Fibroblast of peridontal ligament (primary cell): ENCODE measurements at regions not wholly inside any gene's neighbourhood (a gene's known extent, or its start where the extent isn't known, plus 50 kb on each side); places are given as distances from the start of the nearest gene placed in this dataset.

Source experiments
- DNase-seq: peaks from one replicate; pipeline ENCODE4 v3.0.0-alpha.2; 2010; ENCODE audit errors: extremely low read depth

- no peak for DNase-seq
Measured at GRCh38 chr6:6836609-6837406, 248.3 kb downstream of the LY86 start.

- DNase-seq, result no peak
Measured at GRCh38 chr6:6837541-6838080, 249.1 kb downstream of the LY86 start.

- no peak for DNase-seq
Measured at GRCh38 chr6:6840831-6841291, 252.3 kb downstream of the LY86 start.

DNA sequence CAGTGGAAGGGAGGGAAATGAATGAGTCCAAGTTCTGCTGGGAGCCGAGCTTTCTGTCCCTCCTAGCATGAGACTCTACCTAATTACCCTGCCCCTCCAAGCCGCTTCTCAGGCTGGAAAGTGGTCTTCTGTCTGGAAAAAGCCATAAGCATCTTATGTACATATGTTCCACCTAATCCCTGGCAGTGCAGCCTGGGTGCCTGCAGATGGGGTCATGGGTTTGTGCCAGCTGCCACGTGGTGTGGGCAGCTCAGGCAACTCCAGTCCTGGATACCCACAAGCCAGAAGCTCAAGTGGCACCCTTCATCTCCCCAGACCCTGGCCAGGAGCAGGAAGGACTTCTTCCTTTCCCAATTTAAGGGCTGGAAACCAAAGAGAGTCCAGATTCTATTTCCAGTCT lies 253.1 kb downstream of the LY86 start:
- no peak for DNase-seq

DNA sequence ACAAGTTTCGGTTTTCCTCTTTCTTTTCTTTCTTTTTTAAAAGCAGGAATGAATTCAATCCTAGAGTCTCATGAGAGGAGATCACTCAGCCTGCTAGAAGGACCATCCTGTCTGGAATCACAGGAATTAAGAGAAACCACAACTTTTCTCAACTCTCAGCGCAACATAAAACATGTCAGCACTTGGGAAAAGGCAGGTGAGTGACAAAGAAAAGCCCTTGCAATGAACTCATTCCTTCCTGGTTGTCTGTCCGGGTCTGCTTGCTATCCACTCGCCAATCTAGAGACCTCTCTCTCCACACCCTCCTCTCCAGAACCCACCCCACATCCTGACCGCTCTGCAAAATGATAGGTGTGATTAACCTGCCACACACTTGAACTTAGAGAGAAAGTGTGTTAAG lies 253.8 kb downstream of the LY86 start:
- no peak for DNase-seq

DNA sequence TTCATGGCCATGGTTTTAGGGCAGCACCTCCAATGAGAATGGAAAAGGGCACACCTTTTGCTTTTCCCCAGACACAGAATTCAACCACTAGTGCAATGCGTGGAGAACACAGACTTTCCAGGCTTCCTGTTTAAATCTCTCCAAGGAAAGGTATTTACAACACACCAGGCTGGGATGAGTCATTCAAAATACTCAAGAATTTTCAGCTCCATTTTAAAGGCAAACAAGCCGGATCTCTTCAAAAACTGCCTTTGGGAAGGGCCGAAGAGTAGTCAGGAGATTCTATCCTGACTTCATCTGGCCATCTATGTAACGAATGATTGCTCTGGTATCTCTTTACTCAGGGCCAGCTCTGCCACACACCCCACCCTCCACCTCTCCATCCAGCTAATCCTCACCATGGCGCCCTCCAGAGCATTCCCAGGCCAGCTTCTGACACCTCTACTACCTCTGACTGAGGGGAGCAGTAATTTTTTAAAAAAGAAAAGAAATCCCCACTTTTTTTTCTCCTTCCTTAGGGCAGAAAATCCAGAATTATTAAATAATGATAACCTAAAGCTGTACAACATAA lies 254.6 kb downstream of the LY86 start:
- DNase-seq, result no peak

DNA sequence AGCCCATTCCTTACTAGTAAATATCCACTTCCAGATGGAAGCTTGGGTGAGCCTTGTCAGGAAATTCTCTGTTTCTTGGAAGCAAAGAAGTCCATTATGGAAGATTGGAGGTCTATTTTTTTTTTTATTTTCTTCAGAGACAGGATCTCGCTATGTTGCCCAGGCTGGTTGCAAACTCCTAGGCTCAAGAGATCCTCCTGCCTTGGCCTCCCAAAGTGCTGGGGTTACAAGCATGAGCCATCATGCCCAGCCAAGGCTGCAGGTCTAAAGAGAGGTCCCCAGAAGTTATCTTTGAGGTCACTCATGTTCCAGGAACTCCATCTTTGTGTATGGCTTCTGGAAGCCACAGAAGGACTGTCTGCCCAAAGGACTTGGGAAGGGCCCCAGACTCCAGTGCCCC lies 255.3 kb downstream of the LY86 start:
- no peak for DNase-seq

DNA sequence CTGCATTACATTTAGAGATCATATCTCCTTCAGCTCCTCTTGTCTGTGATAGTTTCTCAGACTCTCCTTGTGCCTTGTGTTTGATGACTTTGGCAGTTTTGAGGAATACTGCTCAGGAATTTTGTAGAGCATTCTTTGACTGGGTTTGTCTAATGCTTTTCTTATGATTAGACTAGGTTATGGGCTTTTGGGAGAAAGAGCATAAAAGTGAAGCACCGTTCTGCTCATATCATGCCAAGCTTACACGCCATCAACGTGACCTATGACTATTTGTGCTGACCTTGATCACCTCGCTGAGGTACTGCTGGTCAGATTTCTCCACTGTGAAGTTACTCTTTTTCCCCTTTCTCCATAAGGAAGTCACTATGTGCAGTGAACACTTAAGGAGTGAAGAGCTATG lies 256.0 kb downstream of the LY86 start:
- no peak for DNase-seq

GRCh38 chr6:6845603-6846002 lies 257.1 kb downstream of the LY86 start:
- no peak for DNase-seq

- DNase-seq, result no peak
Measured at GRCh38 chr6:6847591-6847990, 259.1 kb downstream of the LY86 start.

DNA sequence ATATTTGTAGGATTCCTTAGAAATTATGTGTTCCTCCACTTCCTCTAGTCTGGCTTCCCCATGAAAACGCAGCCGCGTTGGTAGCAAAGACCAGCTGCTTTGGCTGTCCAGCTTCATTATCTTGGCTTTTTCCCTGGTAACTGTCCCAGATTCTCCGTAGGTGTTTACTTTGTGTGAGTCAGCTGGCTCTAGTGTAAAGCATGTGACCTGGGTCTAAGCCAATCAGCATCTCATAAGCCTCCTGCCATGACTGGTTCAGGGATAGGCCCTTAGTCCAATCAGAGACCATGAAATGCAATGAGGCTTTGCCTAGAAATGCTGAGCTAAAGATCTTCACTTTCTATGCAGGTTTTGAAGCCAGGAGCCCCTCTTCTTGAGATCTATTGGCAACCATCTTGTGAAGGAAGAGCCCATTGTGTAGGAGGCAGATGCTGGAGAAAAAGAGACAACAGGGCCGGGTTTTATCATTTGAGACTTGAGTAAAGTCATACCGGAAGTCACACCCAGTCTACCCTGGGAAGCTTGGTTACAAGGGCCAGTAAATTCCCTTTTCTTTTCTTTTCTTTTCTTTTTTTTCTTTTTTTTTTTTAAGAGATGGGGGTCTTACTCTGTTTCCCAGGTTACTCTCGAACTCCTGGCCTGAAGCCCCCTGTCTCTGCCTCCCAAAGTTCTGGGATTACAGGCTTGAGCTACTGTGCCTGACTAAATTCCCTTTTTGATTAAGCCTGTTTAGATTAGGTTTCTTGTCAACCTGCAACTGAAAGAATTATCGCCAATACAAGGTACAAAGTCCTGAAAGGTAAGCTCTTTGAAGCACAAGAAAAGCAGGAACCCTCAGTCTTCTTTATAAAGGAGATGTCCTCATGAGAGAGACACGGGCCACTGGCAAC lies 256.5 kb upstream of the RREB1 start:
- peak; percentile 76 for DNase-seq

- no peak for DNase-seq
Measured at GRCh38 chr6:6851949-6852261, 255.9 kb upstream of the RREB1 start.

DNA sequence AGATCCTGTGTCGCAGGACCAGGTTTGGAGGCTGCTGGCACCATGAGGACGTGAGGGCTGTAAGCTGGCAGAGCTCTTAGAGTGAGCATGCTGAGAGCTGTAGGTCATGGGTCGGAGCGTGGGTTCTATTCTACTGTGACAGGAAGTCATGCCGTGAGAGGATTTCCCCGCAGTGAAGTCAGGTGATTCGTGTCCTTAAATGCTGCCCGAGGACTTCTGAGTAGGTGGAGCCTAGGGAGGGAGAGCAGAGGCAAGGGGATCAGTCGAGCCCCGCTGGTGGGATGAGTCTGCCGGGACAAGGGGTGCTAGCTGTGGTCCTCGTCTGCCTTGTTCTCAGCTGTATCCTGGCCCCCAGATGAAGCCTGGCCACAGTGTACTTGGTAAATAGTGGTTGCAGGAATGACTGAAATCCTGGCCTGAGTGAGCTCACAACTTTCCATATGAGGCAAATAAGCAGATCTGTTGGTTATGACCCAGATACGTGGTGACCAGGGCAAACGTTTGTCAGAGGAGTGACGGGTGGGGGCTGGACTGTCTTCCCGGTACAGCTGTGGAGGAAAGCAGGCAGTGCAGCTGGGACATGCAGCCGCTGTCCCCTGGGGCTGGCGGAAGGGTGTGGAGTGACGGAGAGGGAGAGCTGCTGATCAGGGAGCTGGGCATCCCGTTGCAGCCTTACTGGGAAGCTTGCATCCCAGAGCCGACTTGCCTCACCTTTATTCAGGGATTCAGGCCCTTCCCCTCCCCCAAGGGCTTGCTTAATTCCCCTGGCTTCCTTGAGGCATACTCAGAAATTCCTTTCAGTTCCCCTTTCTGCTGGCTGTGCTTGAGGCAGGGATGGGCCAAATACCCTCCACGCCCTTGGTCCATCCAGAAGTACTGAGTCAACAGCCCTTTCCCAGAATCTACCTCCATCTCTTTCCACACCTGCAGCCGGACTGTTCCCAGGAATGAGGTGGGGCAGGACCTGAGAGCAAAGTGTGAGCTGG lies 250.9 kb upstream of the RREB1 start:
- DNase-seq, result no peak

- DNase-seq, result no peak
Measured at GRCh38 chr6:6857528-6857927, 250.2 kb upstream of the RREB1 start.

- DNase-seq, result no peak
Measured at GRCh38 chr6:6858533-6858982, 249.2 kb upstream of the RREB1 start.

DNA sequence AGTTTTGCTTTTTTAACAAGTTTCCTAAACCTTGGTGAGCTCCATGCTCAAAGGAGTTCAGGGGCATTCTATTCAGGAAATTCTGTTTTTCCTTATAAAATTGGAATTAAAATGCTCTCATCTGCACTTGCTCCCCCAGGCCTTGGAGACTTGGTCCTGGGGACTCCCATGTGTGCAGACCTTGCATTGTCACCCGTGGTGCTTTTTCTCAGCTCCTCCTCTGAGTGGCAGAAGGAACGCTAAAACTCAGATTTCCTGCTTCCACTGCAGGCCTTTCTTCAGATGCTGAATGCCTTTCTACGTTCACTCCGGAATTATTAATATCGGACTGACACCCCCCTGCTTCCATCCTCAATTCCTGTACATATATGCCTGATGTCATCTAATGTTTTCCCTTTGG lies 248.7 kb upstream of the RREB1 start:
- DNase-seq, result no peak

DNA sequence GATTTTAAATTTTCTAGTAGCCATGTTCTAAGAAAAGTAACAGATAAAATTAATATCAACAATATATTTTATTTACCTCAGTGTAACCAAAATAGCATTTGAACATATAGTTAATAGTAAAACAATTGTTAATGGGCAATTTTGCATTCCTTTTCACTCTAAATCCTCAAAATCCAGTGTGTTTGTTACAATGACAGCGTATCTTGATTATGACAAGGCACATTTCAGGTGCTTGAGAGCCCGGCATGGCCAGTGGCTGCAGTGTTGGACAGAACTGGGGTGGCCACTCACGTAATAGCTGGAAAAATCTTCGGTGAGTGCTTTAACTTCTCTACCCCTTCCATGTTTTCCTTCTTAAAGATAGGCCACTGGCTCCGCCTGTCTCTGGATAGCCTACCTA lies 248.0 kb upstream of the RREB1 start:
- no peak for DNase-seq

DNA sequence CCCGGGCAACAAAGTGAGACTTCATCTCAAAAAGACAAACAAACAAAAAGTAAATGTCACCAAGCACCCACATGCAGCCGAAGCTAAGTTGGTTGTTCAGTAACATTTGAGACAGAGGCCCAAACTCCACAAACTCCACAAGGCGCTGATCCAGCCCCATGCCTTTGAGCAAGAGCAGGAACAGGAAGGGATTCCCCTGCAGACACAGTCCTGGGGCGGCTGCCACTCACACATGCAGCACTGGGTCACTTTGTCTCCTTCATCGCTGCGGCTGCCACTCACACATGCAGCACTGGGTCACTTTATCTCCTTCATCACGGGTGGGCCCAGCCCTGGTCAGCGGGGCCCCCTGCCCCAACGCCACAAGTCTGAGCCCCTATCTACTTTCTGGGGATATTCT lies 246.9 kb upstream of the RREB1 start:
- no peak for DNase-seq

DNA sequence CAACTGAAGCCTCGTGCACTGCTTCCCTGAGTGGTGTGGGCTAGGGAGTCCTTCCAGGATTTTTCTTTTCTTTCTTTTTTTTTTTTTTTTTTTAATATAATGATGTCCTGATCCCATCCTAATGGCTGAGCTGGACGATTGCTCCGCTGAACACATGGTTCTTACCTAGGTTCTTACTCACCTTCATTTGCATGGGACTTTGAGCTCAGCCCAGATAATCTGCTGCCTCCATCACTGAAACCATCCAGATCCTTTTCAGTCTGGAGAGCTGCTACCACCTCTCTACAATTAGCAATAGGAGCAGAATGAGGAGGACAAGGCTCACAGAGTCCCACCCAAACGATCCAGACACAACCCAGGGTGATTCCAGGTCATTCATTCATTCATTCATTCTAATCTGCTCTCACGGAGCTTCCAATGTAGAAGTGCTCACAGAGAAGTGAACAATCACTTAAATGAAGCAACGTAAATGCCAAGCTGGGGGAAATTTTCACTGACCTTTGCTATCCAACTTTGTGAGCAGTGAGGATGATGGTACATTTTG lies 246.3 kb upstream of the RREB1 start:
- no peak for DNase-seq

GRCh38 chr6:6861995-6862394 lies 245.8 kb upstream of the RREB1 start:
- DNase-seq, result no peak
